ENCODE measurements at regions not wholly inside any gene's neighbourhood (a gene's known extent, or its start where the extent isn't known, plus 50 kb on each side); places are given as distances from the start of the nearest gene placed in this dataset.

DNA sequence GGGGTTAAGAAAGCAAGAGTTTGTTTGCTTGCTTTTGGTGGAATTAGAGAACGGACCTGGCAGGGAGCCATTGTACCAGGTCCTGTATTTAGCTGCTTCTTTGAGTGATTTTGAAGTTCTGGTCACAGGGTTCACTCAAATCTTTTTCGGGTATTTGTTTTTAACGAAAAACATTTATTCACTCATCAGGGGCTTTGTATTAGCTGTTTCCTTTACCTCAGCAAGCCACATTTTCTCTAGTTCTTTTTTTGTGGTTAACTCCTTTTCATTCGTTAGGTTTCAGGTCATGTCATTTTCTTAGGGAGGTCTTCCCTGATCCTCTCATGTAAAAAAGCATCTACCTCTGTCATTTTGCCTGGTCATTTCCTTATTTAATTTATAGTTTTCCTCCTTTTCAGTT lies 1502.2 kb downstream of the GRIK2 start:
- Histone ChIP-seq H3K9ac (ENCODE audit: low read length) (no peak overlapping the region), H3K27ac (ENCODE audit: low read depth, low read length) (no peak overlapping the region), H3K36me3 (ENCODE audit: low read length) (no peaks in the 10 kb centered on the region), H3K4me2 (ENCODE audit: low read depth, low read length, poor library complexity, severe bottlenecking) (no peak overlapping the region), H3K27me3 (ENCODE audit: low read length) (no peaks in the 10 kb centered on the region), H4K20me1 (ENCODE audit: low read depth, low read length) (no peaks in the 10 kb centered on the region), H3F3A (ENCODE audit: insufficient read depth) (no peaks in the 10 kb centered on the region), H2AFZ (ENCODE audit: low read depth, low read length, severe bottlenecking) (no peak overlapping the region), H3K9me3 (ENCODE audit: insufficient read depth, low read length) (no peaks in the 10 kb centered on the region), H3K79me2 (ENCODE audit: insufficient read depth, low read length) (no peaks in the 10 kb centered on the region), H3K4me3 (ENCODE audit: insufficient read depth, low read length, poor library complexity, severe bottlenecking) (no peak overlapping the region), H3K9me2 (replicated peaks; ENCODE audit: insufficient read depth, low read length) (no peaks in the 10 kb centered on the region)
- TF ChIP-seq EZH2phosphoT487 (conservative IDR thresholded peaks at IDR 0.05; ENCODE audit: low read length) = no peak
- TF ChIP-seq, protein P1, sequence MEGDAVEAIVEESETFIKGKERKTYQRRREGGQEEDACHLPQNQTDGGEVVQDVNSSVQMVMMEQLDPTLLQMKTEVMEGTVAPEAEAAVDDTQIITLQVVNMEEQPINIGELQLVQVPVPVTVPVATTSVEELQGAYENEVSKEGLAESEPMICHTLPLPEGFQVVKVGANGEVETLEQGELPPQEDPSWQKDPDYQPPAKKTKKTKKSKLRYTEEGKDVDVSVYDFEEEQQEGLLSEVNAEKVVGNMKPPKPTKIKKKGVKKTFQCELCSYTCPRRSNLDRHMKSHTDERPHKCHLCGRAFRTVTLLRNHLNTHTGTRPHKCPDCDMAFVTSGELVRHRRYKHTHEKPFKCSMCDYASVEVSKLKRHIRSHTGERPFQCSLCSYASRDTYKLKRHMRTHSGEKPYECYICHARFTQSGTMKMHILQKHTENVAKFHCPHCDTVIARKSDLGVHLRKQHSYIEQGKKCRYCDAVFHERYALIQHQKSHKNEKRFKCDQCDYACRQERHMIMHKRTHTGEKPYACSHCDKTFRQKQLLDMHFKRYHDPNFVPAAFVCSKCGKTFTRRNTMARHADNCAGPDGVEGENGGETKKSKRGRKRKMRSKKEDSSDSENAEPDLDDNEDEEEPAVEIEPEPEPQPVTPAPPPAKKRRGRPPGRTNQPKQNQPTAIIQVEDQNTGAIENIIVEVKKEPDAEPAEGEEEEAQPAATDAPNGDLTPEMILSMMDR (IDR thresholded peaks at IDR 0.05; ENCODE audit: insufficient read depth, low read length, poor library complexity, severe bottlenecking) = no peak

DNA sequence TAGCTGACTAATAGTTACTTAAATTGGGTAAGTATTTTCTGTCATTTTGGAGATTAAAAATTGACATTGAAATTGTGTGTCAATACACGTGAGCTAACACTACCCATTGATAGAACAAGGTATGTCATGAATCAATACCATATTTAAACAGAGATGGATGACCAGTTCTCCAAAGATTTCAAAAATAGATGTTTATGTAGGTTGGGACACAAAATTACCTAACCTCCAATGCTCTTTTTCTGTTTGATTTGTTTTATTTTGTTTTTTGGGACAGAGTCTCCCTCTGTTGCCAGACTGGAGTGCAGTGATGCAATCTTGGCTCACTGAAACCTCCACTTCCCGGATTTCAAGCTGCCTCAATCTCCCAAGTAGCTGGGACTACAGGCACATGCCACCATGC lies 1491.7 kb downstream of the GRIK2 start:
- Histone ChIP-seq H3K4me3 (ENCODE audit: insufficient read depth, low read length, poor library complexity, severe bottlenecking) (no peak overlapping the region), H3K9ac (ENCODE audit: low read length) (no peak overlapping the region), H3K9me3 (ENCODE audit: insufficient read depth, low read length) (no peaks in the 10 kb centered on the region), H3K9me2 (replicated peaks; ENCODE audit: insufficient read depth, low read length) (no peaks in the 10 kb centered on the region), H2AFZ (ENCODE audit: low read depth, low read length, severe bottlenecking) (no peak overlapping the region), H3F3A (ENCODE audit: insufficient read depth) (no peaks in the 10 kb centered on the region), H3K36me3 (ENCODE audit: low read length) (no peaks in the 10 kb centered on the region), H3K4me2 (ENCODE audit: low read depth, low read length, poor library complexity, severe bottlenecking) (no peak overlapping the region), H3K27ac (ENCODE audit: low read depth, low read length) (no peak overlapping the region), H3K79me2 (ENCODE audit: insufficient read depth, low read length) (no peaks in the 10 kb centered on the region), H4K20me1 (ENCODE audit: low read depth, low read length) (no peaks in the 10 kb centered on the region), H3K27me3 (ENCODE audit: low read length) (no peaks in the 10 kb centered on the region)
- TF ChIP-seq, protein P1 (IDR thresholded peaks at IDR 0.05; ENCODE audit: insufficient read depth, low read length, poor library complexity, severe bottlenecking) = no peak
- TF ChIP-seq EZH2phosphoT487 (conservative IDR thresholded peaks at IDR 0.05; ENCODE audit: low read length) = no peak

DNA sequence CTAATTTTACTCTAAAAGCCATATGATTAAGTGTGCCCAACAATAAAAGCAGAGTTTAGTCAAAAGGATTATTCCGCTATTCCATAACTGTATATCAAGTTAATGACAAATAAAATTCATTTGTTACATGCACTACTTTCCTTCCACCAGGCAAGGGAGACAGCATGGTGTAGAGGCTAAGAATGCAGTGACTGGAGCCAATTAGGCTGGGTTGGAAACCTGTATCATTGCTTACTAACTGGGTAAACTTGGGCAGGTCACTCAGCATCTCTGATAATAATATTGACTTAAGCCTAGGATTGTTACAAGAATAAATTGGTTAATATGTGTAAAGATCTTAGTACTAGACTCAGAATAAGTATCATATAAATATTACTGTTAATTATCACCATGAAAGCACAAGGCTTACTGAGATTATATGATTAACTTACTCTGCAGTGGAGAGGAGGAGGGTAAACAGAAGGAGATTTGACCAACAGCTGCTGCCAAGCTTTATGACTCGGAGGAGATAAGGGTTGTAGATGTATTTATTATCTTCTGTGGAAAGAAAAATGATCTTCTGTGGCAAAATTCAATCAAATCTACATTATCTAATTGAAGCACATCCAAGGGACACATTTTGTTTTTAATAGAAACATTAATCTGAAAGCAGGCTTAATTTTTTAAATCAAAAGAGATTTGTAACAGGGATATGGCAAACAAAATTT lies 1459.9 kb downstream of the GRIK2 start:
- no peaks in the 10 kb centered on the region for H3K79me2 ChIP-seq (ENCODE audit: insufficient read depth, low read length)
- H3K4me2 ChIP-seq (ENCODE audit: low read depth, low read length, poor library complexity, severe bottlenecking) = no peak overlapping the region
- H3K36me3 ChIP-seq (ENCODE audit: low read length) = no peaks in the 10 kb centered on the region
- H3K4me3 ChIP-seq (ENCODE audit: insufficient read depth, low read length, poor library complexity, severe bottlenecking) = no peak overlapping the region
- H3K9ac ChIP-seq (ENCODE audit: low read length) = no peak overlapping the region
- no peaks in the 10 kb centered on the region for H3K27me3 ChIP-seq (ENCODE audit: low read length)
- no peak for TF ChIP-seq EZH2phosphoT487 (conservative IDR thresholded peaks at IDR 0.05; ENCODE audit: low read length)
- TF ChIP-seq, protein P1 (IDR thresholded peaks at IDR 0.05; ENCODE audit: insufficient read depth, low read length, poor library complexity, severe bottlenecking) = no peak
- H4K20me1 ChIP-seq (ENCODE audit: low read depth, low read length) = no peaks in the 10 kb centered on the region
- no peaks in the 10 kb centered on the region for H3K9me2 ChIP-seq (replicated peaks; ENCODE audit: insufficient read depth, low read length)
- no peaks in the 10 kb centered on the region for H3F3A ChIP-seq (ENCODE audit: insufficient read depth)
- no peak overlapping the region for H2AFZ ChIP-seq (ENCODE audit: low read depth, low read length, severe bottlenecking)
- H3K9me3 ChIP-seq (ENCODE audit: insufficient read depth, low read length) = no peaks in the 10 kb centered on the region
- no peak overlapping the region for H3K27ac ChIP-seq (ENCODE audit: low read depth, low read length)
